ENCODE measurements at regions not wholly inside any gene's neighbourhood (a gene's known extent, or its start where the extent isn't known, plus 50 kb on each side); places are given as distances from the start of the nearest gene placed in this dataset.

DNA sequence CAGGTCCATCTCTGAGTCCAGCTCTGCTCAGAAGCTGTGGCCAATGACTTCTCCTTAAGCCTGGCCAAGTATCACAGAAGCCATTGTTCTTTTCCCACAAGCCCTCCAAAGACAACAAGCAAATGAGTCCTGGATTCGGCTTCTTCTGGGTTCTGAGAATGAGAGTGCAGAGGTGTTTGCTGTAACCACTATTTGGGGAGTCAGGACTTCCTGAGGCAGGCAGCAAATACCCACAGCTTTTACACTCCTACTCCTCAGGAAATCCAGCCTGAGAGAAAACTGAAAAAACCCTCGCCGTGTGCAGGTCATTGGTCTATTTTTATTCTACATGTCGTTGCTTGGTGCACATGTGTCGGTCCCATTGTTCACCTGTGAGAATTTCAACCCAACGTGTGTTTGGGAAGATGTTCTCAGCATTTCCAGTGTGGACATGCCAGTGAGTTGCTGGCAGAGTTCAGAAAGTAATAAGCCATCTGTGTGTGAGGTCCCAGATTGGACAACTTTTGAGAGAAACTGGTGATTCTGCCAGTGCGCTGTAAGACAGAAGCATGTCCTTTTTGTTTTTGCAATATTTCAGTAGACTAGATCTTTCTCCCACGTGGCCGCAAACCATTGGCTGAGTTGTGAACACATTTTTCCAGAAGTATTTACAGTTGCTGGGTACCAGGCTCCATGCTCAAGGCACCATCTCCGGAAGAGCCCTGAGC is 121.6 kb upstream of the LYZL2 start:
- H3K4ac ChIP-seq (replicated peaks; ENCODE audit: insufficient read length, low read depth, low read length), result no peak overlapping the region
- H3K79me1 ChIP-seq (ENCODE audit: low read depth, low read length), result no peaks in the 10 kb centered on the region
- H3K56ac ChIP-seq (replicated peaks; ENCODE audit: insufficient read length, low read depth, low read length), result no peak overlapping the region
- H2BK20ac ChIP-seq (ENCODE audit: low read length), result no peak overlapping the region
- H3K23me2 ChIP-seq (ENCODE audit: low read depth, low read length), result no peaks in the 10 kb centered on the region
- H2BK5ac ChIP-seq (ENCODE audit: low read depth, low read length), result no peak overlapping the region
- no peak overlapping the region for H4K91ac ChIP-seq (replicated peaks; ENCODE audit: insufficient read length, low read length)
- H3K36me3 ChIP-seq (ENCODE audit: control insufficient read depth in 2 of 4, insufficient read depth in 4 of 4, low read length in 3 of 4), result no peaks in the 10 kb centered on the region
- H3K18ac ChIP-seq (ENCODE audit: extremely low read depth, low read length), result no peak overlapping the region
- ChIA-PET POLR2A (ENCODE audit: partially characterized antibody) (no interaction called here), CTCF (ENCODE audit: partially characterized antibody) (interaction anchor here (0.7 to 3.9 kb wide), 22 partner anchors 12 to 1177 kb away, joined by 3 to 35 read pairs (median 3); no protein-coding TSS in a partner anchor)
- DNase-seq (ENCODE audit: low read depth in 1 of 2, low spot score in 2 of 2) (no peak), FAIRE-seq (no peak)
- H3K14ac ChIP-seq (ENCODE audit: insufficient read length), result no peak overlapping the region
- H3K9me3 ChIP-seq (ENCODE audit: insufficient read depth in 2 of 2, low read depth in 1 of 2, low read length in 1 of 2), result no peaks in the 10 kb centered on the region
- H4K8ac ChIP-seq (ENCODE audit: extremely low read depth, insufficient read depth, low read length), result no peak overlapping the region
- no peaks in the 10 kb centered on the region for H3K79me2 ChIP-seq (ENCODE audit: control insufficient read depth in 1 of 2, insufficient read depth in 2 of 2, low read length in 2 of 2)
- TF ChIP-seq ASH2L (IDR thresholded peaks at IDR 0.05; ENCODE audit: low read length) (no peak), CBX8 (IDR thresholded peaks at IDR 0.05; ENCODE audit: borderline replicate concordance, low read depth, low read length) (no peak), NRF1 (IDR thresholded peaks at IDR 0.05; ENCODE audit: low read depth, low read length) (no peak), SIX5 (IDR thresholded peaks at IDR 0.05; ENCODE audit: low read depth, low read length) (no peak), SP1 (IDR thresholded peaks at IDR 0.05; ENCODE audit: low read depth, low read length) (no peak), CHD1 (IDR thresholded peaks at IDR 0.05; ENCODE audit: low read depth, low read length) (no peak), MAFK (IDR thresholded peaks at IDR 0.05; ENCODE audit: low read depth, low read length) (no peak), KDM4A (IDR thresholded peaks at IDR 0.05; ENCODE audit: low read depth, low read length, severe bottlenecking) (no peak)
- no peak overlapping the region for H3K4me3 ChIP-seq (ENCODE audit: extremely low read depth in 1 of 4, insufficient read depth in 2 of 4, low read depth in 3 of 4, low read length in 4 of 4)
- H4K5ac ChIP-seq (ENCODE audit: insufficient read length, low read depth, low read length), result no peak overlapping the region
- H3K4me2 ChIP-seq (ENCODE audit: insufficient read depth in 1 of 2, low read depth in 2 of 2, low read length in 2 of 2), result no peak overlapping the region
- no peak overlapping the region for H2AFZ ChIP-seq (ENCODE audit: low read length)
- no peak overlapping the region for H2BK15ac ChIP-seq (ENCODE audit: low read length)
- H2AK5ac ChIP-seq (ENCODE audit: low read depth, low read length), result no peak overlapping the region
- WGBS, 2 experiments (ENCODE audit: extremely low coverage in 1 of 2, insufficient coverage in 1 of 2, insufficient read length in 1 of 2, insufficient replicate concordance in 2 of 2, low coverage in 1 of 2, low lambda C conversion rate in 2 of 2, missing lambda C conversion rate in 1 of 2), result 89% methylated on average over 10 of the region's 10 CpGs; no CpG with 5 or more reads in 1 of the 2 experiments
- no peak overlapping the region for H2BK12ac ChIP-seq (ENCODE audit: low read depth, low read length)
- no peak overlapping the region for H3K27ac ChIP-seq (ENCODE audit: low read depth, low read length)
- H4K20me1 ChIP-seq (replicated peaks in 1 of 2; ENCODE audit: control insufficient read depth in 1 of 2, insufficient read depth in 2 of 2, low read length in 2 of 2), result no peaks in the 10 kb centered on the region
- no peaks in the 10 kb centered on the region for H3K27me3 ChIP-seq (replicated peaks in 1 of 4; ENCODE audit: control insufficient read depth in 3 of 4, extremely low read depth in 1 of 4, insufficient read depth in 3 of 4, low read length in 3 of 4)
- H2BK120ac ChIP-seq (replicated peaks; ENCODE audit: low read depth, low read length), result no peak overlapping the region
- H3K23ac ChIP-seq (ENCODE audit: insufficient read length), result no peak overlapping the region
- H3K9ac ChIP-seq (replicated peaks in 1 of 4; ENCODE audit: extremely low read depth in 1 of 4, low read depth in 3 of 4, low read length in 3 of 4), result no peak overlapping the region
- no peaks in the 10 kb centered on the region for H3K4me1 ChIP-seq (replicated peaks in 1 of 4; ENCODE audit: control insufficient read depth in 3 of 4, insufficient read depth in 4 of 4, low read length in 3 of 4)

Measured in H1 (cell line).